ENCODE measurements at regions not wholly inside any gene's neighbourhood (a gene's known extent, or its start where the extent isn't known, plus 50 kb on each side); places are given as distances from the start of the nearest gene placed in this dataset.

GRCh38 chr13:106736941-106737340, 169.0 kb upstream of the ARGLU1 start:
- no peak for DNase-seq

DNA sequence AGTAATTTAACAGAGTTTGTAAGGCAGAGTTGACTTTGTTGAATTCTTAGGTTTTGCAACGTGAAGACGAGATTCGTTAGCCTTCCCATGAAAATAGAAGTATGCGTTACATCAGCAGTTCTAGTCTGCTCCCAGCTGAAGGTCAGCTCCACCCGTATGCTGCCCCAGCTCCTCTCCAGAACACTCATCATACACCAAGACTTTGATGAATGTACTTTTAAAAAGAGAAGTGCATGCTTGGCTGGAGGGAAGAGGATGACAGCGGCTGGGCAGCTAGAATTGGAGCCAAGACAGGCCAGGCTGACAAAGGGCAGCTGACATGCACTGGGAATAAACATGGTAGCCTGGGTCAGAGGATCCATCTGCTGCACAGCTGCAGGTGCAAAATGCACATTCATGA, 166.3 kb upstream of the ARGLU1 start:
- no peak for DNase-seq

DNA sequence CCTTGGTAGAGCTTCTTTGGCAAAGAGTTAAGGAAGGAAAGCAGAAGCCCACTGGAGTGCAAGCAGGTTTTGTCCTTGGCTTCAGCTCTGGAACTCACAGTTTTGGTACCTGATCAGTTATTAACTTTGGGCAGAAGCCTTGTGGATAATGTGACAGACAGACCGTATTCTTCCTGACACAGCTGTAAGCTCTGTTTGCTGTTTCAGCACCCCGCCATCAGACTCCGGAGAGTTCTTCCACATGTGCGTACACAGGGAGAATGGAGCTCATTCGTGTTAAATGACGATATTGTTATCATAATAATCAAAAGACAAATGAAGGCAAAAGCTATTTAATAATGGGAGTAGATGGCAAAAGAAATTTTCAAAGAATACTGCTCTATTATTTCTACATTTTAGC, 155.1 kb upstream of the ARGLU1 start:
- no peak for DNase-seq

DNA sequence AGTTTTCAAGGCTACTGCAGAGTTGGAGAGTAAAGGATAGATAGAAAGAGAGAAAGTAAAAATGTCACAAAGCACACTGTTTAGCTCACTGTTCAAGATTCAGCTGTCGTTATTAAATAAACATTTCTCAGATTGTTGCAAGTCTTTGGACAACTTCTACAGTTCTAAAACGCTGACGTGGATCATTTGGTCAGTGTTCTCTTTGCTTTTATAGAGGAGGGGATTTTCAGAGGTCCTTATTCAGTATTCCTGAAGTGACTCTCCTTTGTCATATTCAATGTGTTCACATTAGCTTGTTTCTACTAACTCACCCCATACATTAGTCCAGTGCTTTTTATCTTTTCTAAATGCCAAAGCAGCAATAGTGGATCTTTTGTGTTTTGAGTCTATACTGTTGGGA, 154.7 kb upstream of the ARGLU1 start:
- no peak for DNase-seq

GRCh38 chr13:106721599-106721998, 153.7 kb upstream of the ARGLU1 start:
- no peak for DNase-seq

DNA sequence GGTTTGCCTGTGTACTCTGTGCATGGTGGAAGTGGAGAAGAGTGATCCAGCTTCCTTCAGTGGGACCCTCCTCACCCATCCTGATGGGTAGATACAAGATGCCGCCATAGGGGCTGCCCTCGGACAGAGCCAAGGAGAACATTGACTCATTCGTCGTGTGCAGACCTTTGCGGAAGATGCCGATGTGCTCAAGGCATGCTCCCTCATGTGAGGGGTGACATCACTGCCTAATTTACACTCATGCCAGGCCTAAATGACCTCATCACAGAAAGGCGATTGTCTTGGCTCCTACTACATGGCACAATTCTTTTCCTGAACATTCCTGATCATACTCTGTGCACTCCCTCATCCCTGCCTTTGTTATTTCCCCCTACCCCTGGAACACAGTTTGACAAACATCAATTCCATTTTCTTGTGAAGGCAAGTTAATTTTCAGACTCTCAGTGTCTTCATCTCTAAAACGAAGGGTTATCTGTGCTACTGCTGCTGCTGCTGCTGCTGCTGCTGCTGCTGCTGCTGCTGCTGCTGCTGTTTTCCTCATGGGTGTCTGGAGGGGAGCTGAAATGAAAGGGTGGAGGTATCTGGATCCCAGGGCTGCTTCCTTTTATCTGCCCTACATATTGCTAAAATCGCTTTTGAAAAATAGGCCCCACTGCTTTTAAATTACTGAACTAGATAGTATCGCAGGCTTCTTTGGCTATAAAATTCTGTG, 146.5 kb upstream of the ARGLU1 start:
- no peak for DNase-seq

DNA sequence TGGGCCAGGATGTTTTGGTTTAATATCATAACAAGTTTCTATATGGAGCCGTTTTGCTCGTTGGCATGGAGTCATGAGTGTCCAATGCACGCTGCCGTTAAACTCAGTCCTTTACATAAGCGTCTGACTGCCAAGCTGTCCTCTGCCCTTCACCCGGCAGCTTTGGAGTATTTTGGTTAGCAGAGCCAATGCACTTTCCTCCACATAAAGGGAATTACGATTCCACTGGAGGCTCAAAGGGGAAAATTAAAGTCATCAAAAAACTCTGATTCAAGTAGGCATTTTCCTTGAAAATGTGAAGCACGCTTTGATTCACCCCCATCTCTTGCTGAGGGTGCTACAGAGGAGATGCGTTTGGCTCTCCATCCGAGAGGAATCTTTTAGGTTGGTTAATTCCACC, 144.4 kb upstream of the ARGLU1 start:
- DNase-seq = no peak

- no peak for DNase-seq
Observed at GRCh38 chr13:106710266-106710665, 142.3 kb upstream of the ARGLU1 start.

GRCh38 chr13:106709522-106709921, 141.6 kb upstream of the ARGLU1 start:
- DNase-seq = no peak

DNA sequence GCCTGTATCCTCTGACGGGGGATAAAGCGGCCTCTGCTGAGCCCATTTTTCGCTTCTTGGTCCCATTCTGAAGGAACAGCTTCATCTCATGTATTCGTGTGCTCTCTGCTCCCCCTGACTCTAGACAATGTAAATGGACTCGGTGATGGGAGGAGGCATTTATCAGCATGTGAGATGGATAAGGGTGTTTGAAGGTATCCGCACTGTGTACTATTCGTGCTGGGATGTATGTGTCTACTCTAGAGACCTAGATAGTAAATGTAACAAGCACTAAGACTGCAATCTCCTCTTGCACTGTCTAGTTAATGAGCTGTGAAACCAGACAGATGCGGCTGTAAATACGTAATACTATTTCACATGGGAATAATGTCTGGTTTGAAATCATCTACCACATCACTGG, 134.6 kb upstream of the ARGLU1 start:
- DNase-seq = no peak

DNA sequence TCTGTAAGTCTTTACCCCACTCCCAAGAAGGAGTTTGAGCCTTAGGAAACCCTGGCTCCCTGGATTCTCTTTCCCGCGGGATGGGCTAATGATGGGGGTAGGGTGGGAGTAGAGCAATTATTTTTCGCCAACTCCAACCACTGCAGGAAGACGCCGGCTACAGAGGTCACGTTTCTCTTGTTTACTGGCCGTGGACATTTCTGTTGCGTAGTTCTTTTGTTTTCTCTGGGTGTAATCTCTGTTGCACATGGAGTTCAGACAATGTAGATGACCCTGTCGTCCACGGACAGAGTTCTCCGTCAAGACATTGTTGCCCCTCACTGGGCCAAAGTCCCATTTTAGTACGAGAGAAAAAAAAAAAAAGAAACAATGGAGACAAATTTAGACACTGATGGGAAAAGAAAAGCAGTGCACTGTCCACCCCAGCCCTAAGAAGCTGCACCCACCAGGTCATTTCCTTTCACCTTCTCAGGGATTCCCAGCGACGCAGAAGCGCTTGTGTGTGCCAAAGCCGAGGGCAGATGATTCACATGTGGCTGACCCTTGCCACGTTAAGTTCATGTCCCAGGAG, 133.9 kb upstream of the ARGLU1 start:
- DNase-seq = no peak

GRCh38 chr13:106700439-106700838, 132.5 kb upstream of the ARGLU1 start:
- DNase-seq = no peak

GRCh38 chr13:106700007-106700406, 132.1 kb upstream of the ARGLU1 start:
- DNase-seq = no peak

DNA sequence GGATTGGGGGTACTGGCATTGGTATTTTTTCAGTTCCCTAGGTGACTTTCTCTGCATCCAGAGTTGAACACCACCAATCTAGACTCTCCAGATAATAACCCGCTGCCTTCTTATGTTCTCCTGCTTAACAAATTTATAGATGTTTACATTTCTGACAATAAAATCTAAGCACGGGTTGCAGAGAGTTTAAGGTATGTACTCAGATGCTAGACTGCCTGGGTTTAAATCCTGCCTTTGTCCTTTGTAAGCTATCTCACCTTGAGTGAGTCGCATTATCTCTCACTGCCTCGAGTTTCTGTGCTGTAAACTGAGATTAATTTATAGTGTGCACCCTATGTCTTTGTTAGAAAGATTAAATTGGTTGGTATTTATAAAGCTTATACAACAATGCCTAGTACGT, 131.4 kb upstream of the ARGLU1 start:
- DNase-seq = no peak

GRCh38 chr13:106696719-106697118, 128.8 kb upstream of the ARGLU1 start:
- no peak for DNase-seq

- no peak for DNase-seq
Observed at GRCh38 chr13:106696140-106696539, 128.2 kb upstream of the ARGLU1 start.

- DNase-seq = no peak
Observed at GRCh38 chr13:106695139-106695538, 127.2 kb upstream of the ARGLU1 start.

DNA sequence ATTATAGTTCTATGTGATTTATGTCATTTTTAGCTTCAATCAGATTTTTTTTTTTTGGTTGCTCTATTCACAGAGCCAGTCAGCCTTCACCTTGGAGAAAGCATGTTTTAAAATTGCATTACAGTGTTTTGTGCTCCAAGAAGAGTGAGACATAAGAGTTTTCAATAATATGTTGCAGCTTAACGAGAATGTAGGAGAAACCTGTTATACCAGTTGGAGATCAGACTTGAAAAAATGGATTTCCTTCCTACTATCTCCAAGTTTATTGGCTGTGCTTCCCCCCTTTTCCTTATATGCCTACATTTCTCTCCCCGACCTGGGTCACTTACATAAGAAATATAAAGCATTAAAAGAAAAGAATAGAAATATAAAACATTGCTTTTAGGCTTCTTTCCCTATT, 123.9 kb upstream of the ARGLU1 start:
- no peak for DNase-seq

DNA sequence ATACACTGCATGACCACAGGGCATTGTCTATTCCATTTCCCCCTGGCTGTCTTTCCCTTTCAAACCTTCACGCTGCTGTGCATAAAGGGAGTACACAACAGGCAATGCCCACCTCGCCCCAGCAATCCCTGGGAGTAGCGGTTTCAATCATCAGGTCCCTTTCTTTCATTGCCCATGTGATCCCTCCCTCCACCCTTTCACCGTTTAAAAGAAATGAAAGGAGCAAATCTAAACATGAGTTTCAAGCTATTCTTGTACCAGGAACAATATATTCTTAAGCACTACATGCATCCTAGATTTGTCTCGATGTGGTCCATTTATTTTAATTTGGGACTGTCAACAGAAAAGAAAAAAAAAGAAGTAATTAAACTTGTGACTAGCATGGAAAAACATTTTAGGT, 123.4 kb upstream of the ARGLU1 start:
- no peak for DNase-seq

DNA sequence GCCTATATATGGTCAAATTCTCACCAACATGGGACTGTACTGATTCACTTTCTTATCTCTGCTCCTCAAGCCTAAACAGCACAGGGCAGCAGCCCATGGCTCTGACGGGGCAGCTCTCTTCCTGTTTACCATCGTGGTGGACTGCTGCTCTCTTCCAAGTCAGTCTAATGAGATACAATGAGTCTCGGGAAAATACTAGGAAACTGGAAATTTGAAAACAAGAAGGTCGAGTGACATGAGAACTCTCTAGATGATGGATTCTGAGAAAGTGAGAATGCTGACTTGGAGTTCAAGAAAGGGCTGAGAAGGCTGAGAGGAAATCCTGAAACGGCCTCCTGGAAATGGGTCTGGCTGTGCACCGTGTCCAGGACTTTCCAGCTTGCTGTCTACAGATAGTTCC, 122.8 kb upstream of the ARGLU1 start:
- DNase-seq = no peak

DNA sequence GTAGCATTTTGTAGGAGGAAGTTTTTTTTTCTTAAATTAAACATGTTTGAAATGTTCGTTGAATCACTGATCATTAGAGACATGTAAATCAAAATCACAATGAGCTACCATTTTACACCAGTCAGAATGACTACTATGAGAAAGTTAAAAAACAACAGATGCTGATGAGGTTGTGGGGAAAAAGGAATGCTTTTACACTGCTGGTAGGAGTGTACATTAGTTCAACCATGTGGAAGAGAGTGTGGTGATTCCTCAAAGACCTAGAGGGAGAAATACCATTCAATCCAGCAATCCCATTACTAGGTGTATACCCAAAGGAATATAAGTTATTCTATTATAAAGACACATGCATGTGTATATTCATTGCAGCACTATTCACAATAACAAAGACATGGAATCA, 122.0 kb upstream of the ARGLU1 start:
- no peak for DNase-seq

GRCh38 chr13:106688940-106689339, 121.0 kb upstream of the ARGLU1 start:
- DNase-seq = no peak

DNA sequence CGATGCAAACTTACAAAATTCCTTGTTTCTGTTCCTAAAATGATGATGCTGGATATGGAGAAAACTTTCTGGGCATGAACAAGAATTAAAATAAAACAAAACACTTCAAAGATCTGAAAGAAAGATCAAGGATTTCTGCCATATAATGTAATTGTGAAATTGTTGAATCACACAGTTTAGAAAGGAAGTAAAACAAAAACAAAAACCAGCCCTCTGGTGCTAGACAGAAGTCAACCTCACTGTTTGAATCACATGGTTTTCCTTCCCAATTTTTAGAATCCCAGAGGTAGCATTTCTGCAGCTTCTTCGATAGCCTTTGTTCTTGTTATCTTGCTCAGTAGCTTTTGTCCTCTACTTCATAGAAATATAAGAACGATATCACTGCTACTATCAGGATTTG, 118.2 kb upstream of the ARGLU1 start:
- DNase-seq = no peak

DNA sequence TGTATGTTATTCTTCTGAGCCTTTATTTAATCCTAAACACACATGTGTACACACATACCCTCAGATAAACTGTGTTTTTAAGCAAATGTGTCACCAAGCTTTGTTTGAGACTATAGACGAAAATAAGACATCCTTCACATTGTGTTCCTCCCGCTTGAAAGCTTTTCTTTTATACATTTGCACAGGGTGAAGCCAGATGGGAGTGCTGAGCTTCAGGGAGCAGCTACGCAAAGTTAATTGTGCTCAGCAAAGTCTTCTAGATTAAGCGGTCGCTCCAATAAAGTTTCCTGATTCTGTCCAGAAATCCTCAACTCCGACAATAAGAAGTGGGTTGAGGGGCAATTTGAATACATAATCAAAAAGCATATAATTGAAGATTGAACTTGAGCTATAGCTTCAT, 117.2 kb upstream of the ARGLU1 start:
- DNase-seq = no peak

- DNase-seq = no peak
Observed at GRCh38 chr13:106683918-106684317, 116.0 kb upstream of the ARGLU1 start.
